ENCODE measurements at regions not wholly inside any gene's neighbourhood (a gene's known extent, or its start where the extent isn't known, plus 50 kb on each side); places are given as distances from the start of the nearest gene placed in this dataset.
"Not testable (repeated sequence)": the region's sequence is repeated elsewhere in the genome, so short reads cannot be mapped to it uniquely, and the experiment has no call there.

- not testable (repeated sequence) for TF ChIP-seq CTCF (IDR thresholded peaks at IDR 0.05); REST (IDR thresholded peaks at IDR 0.05; ENCODE audit: insufficient read depth in 1 of 2, low read depth in 2 of 2, low read length in 1 of 2); POLR2AphosphoS5 (IDR thresholded peaks at IDR 0.05; ENCODE audit: low read depth, low read length); SIN3A (IDR thresholded peaks at IDR 0.05; ENCODE audit: borderline replicate concordance, insufficient read depth, low read depth, low read length)
Observed at GRCh38 chr11:71652998-71653397, 70.3 kb upstream of the KRTAP5-11 start.

Measured in Panc1 (cell line).